Ovary (tissue), 7 donors: ENCODE measurements at regions not wholly inside any gene's neighbourhood (a gene's known extent, or its start where the extent isn't known, plus 50 kb on each side); places are given as distances from the start of the nearest gene placed in this dataset.
"Not testable (repeated sequence)": the region's sequence is repeated elsewhere in the genome, so short reads cannot be mapped to it uniquely, and the experiment has no call there.

Source experiments
- DNase-seq, 5 donors: peaks; one replicate each; pipeline ENCODE4 v3.0.0-alpha.2; 2019 to 2020
- H3K27ac ChIP-seq, 2 donors: fragments of 200-600 bp; one replicate each; pipeline versions ENCODE4 v1.5.1 to v1.8.0; 2019 to 2022
- H3K27me3 ChIP-seq: fragments of 200-600 bp; one replicate; pipeline ENCODE4 v1.8.0; 2022
- H3K36me3 ChIP-seq: fragments of 200-600 bp; sonication (generic); one replicate; pipeline ENCODE4 v1.5.1; 2019
- H3K4me1 ChIP-seq: one replicate; pipeline ENCODE4 v1.8.1; 2013; ENCODE audit warnings: mild to moderate bottlenecking, moderate library complexity; ENCODE audit not compliant: insufficient read depth
- H3K4me3 ChIP-seq: fragments of 200-600 bp; sonication (generic); one replicate; pipeline ENCODE4 v1.5.1; 2017
- H3K9me3 ChIP-seq, 2 donors: fragments of 200-600 bp in 1 of 2; sonication (generic) in 1 of 2; one replicate each; pipeline versions ENCODE4 v1.5.1 to v1.8.1; 2013 to 2019; ENCODE audit warnings: mild to moderate bottlenecking in 1 of 2, moderate library complexity in 1 of 2
- CTCF ChIP-seq, 3 donors: fragments of 450-650 bp in 2 of 3; fragments of 200-600 bp in 1 of 3; IDR thresholded peaks; one replicate each; pipeline versions ENCODE4 v1.5.1 to v1.8.0; 2016 to 2022; ENCODE audit warnings: antibody characterized with exemption in 3 of 3, mild to moderate bottlenecking in 1 of 3
- EP300 ChIP-seq: sonication (generic); formaldehyde crosslinking; IDR thresholded peaks from one replicate; pipeline ENCODE4 v1.6.1; 2017; ENCODE audit warnings: antibody characterized with exemption
- POLR2A ChIP-seq: fragments of 450-650 bp; IDR thresholded peaks from one replicate; pipeline ENCODE4 v1.6.1; 2017; ENCODE audit warnings: antibody characterized with exemption, mild to moderate bottlenecking, moderate library complexity
- WGBS, 3 donors: extraction: QIAGEN DNeasy Blood & Tissue Kit in 1 of 3; methylation state at CpG; one replicate each; pipeline versions ENCODE4 v1.1.5 to v1.1.7; 2013 to 2017; 5-methylcytosine and 5-hydroxymethylcytosine counted together
- intact Hi-C, 4 donors: fragments of 100-400 bp; cut with DNase I; formaldehyde crosslinking; loops; one replicate each; pipeline versions ENCODE4 v1.11.0 to v1.15.1; 2022 to 2023
- donor health status: DM: no; HTN: no; CAD: no; lungs with moderate emphysema.
- donor health status: DM: no; HTN: no; CAD: no.
- donor health status: Bipolar disorder and iron deficiency.
- donor health status: DM: no; HTN: no; CAD: no.
- donor health status: DM: yes; HTN: yes; CAD: no.

- H3K9me3 ChIP-seq, result no peaks in the 10 kb centered on the region
- no peaks in the 10 kb centered on the region for H3K36me3 ChIP-seq
- TF ChIP-seq POLR2A (no peak), CTCF (IDR thresholded peaks at IDR 0.05) (no peak), EP300 (no peak)
- DNase-seq, result no peak
- H3K27me3 ChIP-seq, result no peaks in the 10 kb centered on the region
- no peak overlapping the region for H3K27ac ChIP-seq
- intact Hi-C loops, result no loop called here
- H3K4me3 ChIP-seq, result no peak overlapping the region
- H3K4me1 ChIP-seq, result no peaks in the 10 kb centered on the region
- 92 to 97% (median 96%) methylated on average over 10 of the region's 10 CpGs for WGBS, 3 donors
Measured at GRCh38 chr2:8344144-8345097, 337.4 kb upstream of the ID2 start.

GRCh38 chr2:8345200-8345599 is 336.7 kb upstream of the ID2 start:
- Histone ChIP-seq H3K36me3 (no peaks in the 10 kb centered on the region), H3K27ac (no peak overlapping the region), H3K27me3 (no peaks in the 10 kb centered on the region), H3K4me1 (no peaks in the 10 kb centered on the region), H3K9me3 (no peaks in the 10 kb centered on the region), H3K4me3 (no peak overlapping the region)
- TF ChIP-seq EP300 (no peak), CTCF (IDR thresholded peaks at IDR 0.05) (no peak), POLR2A (no peak)
- WGBS, 3 donors, result 91 to 95% (median 95%) methylated on average over 5 of the region's 5 CpGs
- intact Hi-C loops, result no loop called here
- no peak for DNase-seq

GRCh38 chr2:8346208-8346607 is 335.6 kb upstream of the ID2 start:
- Histone ChIP-seq H3K4me3 (no peak overlapping the region), H3K27ac (no peak overlapping the region), H3K4me1 (no peaks in the 10 kb centered on the region), H3K27me3 (no peaks in the 10 kb centered on the region), H3K36me3 (no peaks in the 10 kb centered on the region), H3K9me3 (no peaks in the 10 kb centered on the region)
- DNase-seq, result no peak
- WGBS, 3 donors, result 81 to 84% (median 82%) methylated on average over 7 of the region's 7 CpGs
- intact Hi-C loops, result no loop called here
- TF ChIP-seq CTCF (IDR thresholded peaks at IDR 0.05), result no peak
- no peak for TF ChIP-seq POLR2A
- no peak for TF ChIP-seq EP300

GRCh38 chr2:8346706-8347430 is 335.0 kb upstream of the ID2 start:
- H3K27ac ChIP-seq, result no peak overlapping the region
- TF ChIP-seq POLR2A (no peak), CTCF (IDR thresholded peaks at IDR 0.05) (no peak), EP300 (no peak)
- DNase-seq, result no peak
- no peaks in the 10 kb centered on the region for H3K27me3 ChIP-seq
- intact Hi-C loops, result no loop called here
- no peaks in the 10 kb centered on the region for H3K9me3 ChIP-seq
- WGBS, 3 donors, result 91 to 95% (median 92%) methylated on average over 5 of the region's 5 CpGs
- H3K36me3 ChIP-seq, result no peaks in the 10 kb centered on the region
- no peak overlapping the region for H3K4me3 ChIP-seq
- no peaks in the 10 kb centered on the region for H3K4me1 ChIP-seq

- H3K4me3 ChIP-seq, H3K27me3 ChIP-seq, DNase-seq, H3K4me1 ChIP-seq, intact Hi-C loops, H3K9me3 ChIP-seq, H3K27ac ChIP-seq, H3K36me3 ChIP-seq: not testable (repeated sequence)
- 80 to 84% (median 84%) methylated on average over 4 of the region's 4 CpGs for WGBS, 3 donors
Measured at GRCh38 chr2:8348911-8349310, 332.9 kb upstream of the ID2 start.
